Activated T-helper 1 cell treated with anti-CD3 and anti-CD28 coated beads, Interleukin-2, amount 50 U/mL, for 16 hours (primary cell): ENCODE measurements at regions not wholly inside any gene's neighbourhood (a gene's known extent, or its start where the extent isn't known, plus 50 kb on each side); places are given as distances from the start of the nearest gene placed in this dataset.
A peak's percentile ranks its signal among the peaks of the same experiment; 100 is the strongest.

Experiments
- DNase-seq, 2 donors: peaks; one replicate each; pipeline ENCODE4 v3.0.0-alpha.2; 2020; ENCODE audit warnings: low read depth in 1 of 2, low spot score in 1 of 2

DNA sequence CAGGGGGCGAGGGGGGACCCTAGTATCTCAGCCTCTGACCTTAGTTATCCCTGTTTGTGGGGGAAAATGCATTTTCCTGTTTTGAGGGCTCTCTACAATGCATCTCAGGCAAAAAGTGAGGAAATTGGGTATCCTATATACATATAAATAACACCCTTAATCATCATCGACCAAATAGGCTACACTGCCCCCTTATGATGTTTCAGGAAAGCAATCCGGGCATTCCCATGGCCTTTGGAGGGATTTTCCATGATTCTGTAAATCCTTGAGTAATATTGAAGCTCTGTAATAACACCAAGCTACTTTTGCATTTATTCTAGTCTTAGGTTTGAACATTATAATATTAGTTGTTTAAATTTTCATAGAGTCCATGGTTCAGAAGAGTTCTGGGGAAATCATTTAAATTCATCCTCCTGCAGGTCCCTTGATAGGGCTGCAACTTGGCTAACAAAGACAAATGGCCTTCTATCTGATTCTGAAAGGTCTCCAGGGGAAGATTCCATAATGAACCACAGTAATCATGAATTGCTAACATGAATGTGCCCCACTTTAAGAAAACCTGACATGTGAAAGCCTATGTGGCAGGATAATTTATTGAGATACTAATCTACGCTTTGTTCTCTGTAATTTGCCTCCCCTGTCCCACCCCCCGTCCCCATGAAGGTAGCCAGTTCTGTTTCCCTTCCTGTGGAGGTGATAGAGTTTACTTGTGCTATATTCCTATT lies 91.5 kb upstream of the SCOC start:
- DNase-seq: no peak

DNA sequence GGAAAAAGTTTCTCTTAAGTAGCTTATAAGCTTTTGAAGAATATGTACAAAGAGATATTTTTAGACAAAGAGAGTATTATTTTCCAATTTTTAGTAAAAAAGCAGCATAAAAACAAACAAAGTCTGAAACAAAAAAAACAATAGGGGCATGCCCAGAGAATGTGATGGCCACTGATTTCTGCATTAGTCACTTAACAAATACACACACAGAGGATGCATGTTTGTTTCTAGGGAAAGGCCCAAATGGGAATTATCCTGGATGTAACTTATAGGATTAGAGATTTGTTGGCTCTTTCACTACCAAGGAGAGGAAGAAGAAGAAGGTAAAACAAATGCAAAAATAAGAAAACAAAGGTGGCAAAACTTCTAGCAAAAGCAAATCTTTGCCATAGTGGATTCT lies 95.9 kb upstream of the SCOC start:
- no peak for DNase-seq

DNA sequence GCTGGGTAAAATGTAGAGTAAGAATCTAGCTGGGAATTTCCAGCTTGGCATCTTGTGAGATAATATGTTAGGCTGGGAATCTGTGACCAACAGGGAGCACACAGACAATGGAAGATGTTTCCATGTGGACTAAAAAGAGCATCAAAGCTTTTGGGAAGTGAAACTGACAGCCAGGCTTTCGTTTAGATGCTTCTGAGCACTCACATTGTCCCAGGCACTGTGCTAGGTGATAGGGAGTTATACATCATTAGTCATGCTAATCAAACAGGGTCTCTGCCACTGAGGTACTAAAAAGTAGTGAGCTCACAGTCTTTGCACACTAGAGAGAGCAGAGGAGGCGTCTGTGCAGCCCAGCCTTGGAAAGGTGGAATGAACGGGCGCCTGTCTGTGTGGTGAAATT lies 101.9 kb upstream of the SCOC start:
- no peak for DNase-seq

- DNase-seq: no peak
These were observed 104.1 kb upstream of the SCOC start for GRCh38 chr4:140269369-140269768.

DNA sequence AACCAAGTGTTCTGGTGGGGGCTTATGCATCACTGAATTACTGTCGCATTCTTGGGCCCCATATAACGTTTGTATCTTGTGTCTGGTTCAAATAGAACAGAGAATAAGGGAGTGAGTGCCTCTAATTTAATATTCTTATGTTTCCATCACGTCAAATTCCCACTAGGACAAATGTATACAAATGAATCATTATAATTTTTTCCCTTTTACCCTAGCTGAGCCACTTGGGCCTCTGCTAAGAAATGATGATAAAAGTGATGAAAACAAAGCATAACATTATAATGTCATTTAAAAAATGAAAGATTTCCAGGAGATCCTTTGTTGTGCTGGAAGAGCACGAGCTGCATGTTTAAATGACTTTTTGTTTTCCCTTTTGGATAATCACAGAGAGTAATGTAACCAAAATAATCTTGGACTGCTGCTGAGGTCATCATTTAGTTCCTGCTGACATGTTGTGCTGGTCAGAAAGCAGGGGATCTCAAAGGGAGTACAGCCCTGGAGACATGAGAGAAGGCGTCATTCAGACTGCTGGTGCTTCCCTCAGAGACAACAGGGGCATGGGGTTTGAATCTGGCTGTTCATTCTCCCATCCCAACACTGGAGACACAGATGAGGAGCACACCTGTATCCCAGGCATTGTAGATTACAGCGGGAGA lies 105.1 kb upstream of the SCOC start:
- DNase-seq: no peak

DNA sequence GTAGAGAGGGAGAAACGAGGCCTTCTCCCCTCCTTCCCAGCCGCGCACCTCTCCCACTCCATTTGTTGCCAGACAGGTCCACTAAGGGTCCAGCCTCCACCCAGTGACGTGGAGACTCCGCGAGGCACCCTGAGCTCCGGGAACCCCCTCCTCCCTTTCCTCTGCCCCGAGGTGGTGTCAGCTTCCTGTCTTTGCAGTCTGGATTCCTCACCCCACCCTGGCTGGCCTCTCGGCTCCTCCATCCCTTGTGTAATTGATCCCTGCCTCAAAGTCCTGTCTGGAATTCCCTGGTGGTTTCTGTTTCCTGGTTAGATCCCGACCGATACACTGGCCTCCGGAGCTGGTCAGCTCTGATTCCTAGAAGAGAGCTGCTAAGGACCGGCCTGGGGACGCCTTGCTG lies 105.9 kb upstream of the SCOC start:
- DNase-seq: no peak

- no peak for DNase-seq
These were observed 106.4 kb upstream of the SCOC start for GRCh38 chr4:140266958-140267568.

DNA sequence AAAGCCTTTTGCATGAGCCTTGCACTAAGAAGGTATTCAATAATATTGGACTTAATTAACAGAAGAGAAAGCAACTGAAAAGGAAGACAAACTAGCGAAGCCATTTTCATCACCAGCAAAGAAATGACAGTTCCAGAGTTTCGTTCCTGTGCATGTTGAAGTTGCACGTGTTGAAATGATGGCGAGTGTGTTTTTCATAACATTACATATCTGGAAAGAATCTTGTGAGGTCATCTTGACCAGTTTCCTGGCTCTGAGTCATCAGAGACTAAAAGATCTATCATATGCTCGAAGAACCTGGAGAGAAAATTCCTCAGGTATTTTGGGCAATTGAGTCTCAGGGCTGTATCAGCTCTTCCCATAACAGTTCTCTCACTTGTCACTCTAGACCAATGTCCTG lies 106.2 kb upstream of the MAML3 start:
- DNase-seq: no peak

GRCh38 chr4:140258476-140258875 lies 104.5 kb upstream of the MAML3 start:
- DNase-seq: no peak

DNA sequence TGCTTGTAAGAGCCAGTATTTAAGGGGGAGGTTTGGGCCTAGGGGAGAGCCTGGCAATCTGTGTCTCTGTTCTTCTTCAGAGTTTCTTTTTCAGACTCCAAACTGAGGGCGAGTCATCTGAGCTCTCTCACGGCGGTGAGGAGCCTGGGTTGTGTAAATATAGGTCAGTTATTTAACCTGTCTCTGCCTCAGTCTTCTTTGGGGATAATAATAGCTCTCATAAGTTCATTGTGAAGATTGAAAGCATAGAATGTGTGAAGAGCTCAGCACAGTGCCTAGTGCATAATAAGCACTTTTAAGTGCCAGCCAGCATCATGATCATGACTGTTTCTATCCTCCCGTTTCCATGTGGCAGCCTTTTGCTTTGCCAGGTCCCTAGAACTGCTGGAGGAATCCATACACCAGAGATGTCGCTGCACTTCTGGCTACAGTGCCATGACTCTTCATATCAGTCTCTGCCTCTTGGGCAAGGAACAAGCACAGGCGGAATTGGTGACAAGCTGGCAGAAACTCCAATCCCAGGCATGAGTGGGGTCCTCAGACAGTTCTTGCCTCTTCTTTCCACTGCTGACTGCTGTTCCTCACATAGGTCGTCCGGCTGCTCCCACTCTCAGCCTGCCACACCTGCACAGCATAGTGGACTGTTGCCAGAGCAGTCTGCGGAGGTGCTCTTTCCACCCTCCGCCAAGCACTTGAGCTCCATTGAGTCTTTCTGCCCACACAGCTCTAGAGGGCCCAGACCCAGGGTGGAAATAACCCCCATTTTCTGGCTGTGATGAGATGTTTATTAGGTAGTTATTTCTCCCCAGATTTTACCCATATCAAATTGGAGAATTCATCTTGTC lies 103.7 kb upstream of the MAML3 start:
- DNase-seq: no peak

- DNase-seq: no peak
These were observed 103.0 kb upstream of the MAML3 start for GRCh38 chr4:140256941-140257340.

DNA sequence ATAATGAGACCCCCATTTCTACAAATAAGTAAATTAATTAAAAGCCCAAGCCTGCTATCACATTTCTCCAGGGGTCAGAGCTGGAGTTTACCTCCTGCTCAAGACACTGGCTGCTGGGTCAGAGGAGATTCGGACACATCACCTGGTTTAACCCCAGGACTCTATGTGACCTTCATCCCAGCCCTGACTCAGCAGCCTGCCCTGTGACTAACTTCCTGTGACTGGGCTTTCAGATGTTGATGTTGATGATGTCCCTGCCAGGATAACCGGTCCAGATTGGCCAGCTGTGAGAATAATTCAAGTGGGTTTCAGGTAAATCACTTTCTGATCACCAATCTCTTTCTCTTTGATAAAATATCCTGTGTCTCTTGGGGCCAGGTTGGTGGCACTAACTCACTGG lies 102.4 kb upstream of the MAML3 start:
- DNase-seq: no peak

GRCh38 chr4:140255927-140256326 lies 101.9 kb upstream of the MAML3 start:
- no peak for DNase-seq

GRCh38 chr4:140255467-140255866 lies 101.5 kb upstream of the MAML3 start:
- DNase-seq: no peak

DNA sequence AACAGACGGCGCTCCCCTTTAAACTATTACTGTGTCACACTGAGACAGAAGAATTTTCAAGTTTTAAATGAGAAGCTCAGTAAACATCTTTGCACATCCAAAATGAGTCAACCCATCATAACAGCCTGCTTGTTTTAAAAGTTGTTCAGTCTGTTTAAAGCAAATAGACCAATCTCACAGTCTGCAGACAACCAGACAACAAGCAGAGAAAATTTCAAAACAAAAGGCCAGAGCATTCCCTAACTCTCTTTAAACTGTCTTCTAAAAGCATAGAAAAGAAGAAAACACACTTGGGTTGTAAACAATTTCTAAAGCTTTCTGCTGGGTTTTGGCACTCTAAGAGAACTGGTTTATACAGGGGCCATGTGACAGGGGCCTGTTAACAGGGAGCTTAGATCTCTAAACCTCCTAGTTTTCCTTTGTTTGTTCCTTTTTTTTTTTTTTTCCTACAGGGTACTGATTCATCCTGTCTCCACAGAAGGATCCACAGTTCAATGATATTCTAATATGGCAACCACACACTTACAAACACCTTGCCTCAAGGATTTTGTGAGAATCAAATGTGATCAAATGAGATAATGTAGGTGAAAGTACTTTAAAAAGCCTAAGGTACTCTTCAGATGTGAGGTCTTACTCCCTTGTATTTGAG lies 100.8 kb upstream of the MAML3 start:
- no peak for DNase-seq

DNA sequence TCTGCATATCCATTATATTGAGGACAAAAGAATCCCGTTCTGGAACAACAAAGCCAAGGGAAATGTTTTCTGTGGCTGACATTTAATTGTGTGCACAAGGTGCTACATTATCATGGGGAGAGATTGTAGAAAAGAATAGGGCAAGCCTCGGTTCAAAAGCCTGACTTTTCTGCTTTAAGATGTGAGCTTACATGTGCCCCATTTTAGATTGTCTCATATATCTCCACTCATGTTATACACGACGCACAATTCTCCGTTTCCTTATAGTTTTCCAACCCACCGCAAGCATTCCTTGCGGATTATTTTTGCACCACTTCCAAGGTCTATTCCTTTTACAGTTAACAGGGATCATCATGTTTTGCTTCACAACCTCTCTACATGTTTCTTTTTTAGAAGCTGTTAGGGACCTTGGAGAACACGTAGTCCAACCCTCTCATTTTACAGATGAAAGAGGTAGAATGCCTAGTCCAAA lies 99.6 kb upstream of the MAML3 start:
- no peak for DNase-seq

- peak; percentile 38 to 43 for DNase-seq
These were observed 99.0 kb upstream of the MAML3 start for GRCh38 chr4:140252742-140253555.

DNA sequence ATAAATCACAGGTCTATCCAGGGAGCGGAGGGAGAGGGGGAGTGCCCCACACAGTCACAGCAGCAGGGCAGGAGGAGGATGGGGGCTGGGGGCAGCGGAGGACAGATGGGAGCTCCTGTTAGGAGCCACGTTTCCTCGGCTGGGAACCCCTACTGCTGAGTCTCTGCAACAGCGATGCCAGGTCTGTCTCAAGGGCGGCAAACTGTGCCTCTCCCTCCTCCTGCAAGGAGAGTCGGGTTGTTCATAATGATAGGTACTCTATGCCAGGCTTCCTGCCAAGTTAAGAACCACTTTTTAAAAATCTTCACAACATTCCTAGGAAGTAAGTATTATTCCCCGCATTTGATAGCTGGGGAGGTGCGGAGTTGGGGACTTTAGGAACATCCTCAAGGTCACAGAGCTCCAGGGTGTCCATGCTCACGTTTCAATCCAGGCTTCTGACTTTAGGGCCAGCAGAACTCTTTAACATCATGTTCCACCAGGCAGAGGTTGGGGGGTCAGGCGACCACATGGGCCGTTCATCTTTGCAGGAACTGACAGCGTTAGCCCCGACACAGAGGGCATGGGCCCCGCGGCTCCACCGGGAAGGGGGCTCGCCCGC lies 98.3 kb upstream of the MAML3 start:
- no peak for DNase-seq

GRCh38 chr4:140251571-140251970 lies 97.6 kb upstream of the MAML3 start:
- no peak for DNase-seq
